ENCODE measurements at regions not wholly inside any gene's neighbourhood (a gene's known extent, or its start where the extent isn't known, plus 50 kb on each side); places are given as distances from the start of the nearest gene placed in this dataset.

DNA sequence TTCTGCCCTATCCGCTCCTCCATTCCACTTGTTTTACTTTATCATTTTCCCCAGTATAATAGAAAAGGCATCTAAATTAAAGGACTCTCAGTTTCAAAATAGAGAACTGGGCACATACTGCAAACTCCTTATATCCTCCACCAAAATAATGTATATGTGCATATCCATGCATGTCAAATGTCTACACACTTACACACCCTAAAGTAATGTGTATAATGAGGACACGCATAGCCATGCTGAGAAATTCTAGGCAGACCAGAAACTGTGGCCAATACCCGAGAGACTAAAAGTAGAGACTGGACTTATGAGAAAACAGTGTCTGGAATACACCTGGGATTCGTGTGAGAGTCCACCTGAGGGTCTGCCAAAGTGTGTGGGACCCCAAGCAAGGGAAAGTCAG is 183.5 kb downstream of the CWF19L2 start:
- Histone ChIP-seq H3K9me3 (ENCODE audit: control insufficient read depth in 1 of 2, insufficient read depth in 1 of 2, low read depth in 1 of 2, low read length in 2 of 2) (no peaks in the 10 kb centered on the region), H3K9me2 (ENCODE audit: insufficient read depth) (no peaks in the 10 kb centered on the region), H3K4me2 (ENCODE audit: low read length) (no peak overlapping the region), H3K27ac (ENCODE audit: low read depth, low read length) (no peak overlapping the region), H3K9ac (ENCODE audit: low read length) (no peak overlapping the region), H4K20me1 (ENCODE audit: insufficient read depth) (no peaks in the 10 kb centered on the region), H3K4me1 (ENCODE audit: control insufficient read depth in 1 of 2, insufficient read depth in 2 of 2, low read length in 2 of 2) (no peaks in the 10 kb centered on the region), H2AFZ (ENCODE audit: low read depth, low read length, poor library complexity, severe bottlenecking) (no peak overlapping the region), H3K36me3 (ENCODE audit: control insufficient read depth in 1 of 2, insufficient read depth in 2 of 2, low read length in 2 of 2) (no peaks in the 10 kb centered on the region), H3K4me3 (replicated peaks in 1 of 2; ENCODE audit: low read depth in 1 of 2, low read length in 2 of 2) (no peak overlapping the region), H3K27me3 (ENCODE audit: insufficient read depth, low read length) (no peaks in the 10 kb centered on the region), H3K79me2 (ENCODE audit: insufficient read depth, low read length) (no peaks in the 10 kb centered on the region)
- CTCF ChIA-PET = no interaction called here
- RAD21 ChIA-PET (ENCODE audit: low non-redundant PET in 1 of 2, low total read pairs in 2 of 2, uncharacterized antibody in 2 of 2, unreplicated experiment in 2 of 2) = no interaction called here
- POLR2A ChIA-PET = no interaction called here
- no TSS peak for BruUV-seq (replicated peaks)
- TF ChIP-seq JUND (IDR thresholded peaks at IDR 0.05) (no peak), EZH2phosphoT487 (IDR thresholded peaks at IDR 0.05; ENCODE audit: borderline replicate concordance) (no peak), SP1 (IDR thresholded peaks at IDR 0.05; ENCODE audit: low read depth) (no peak), SIN3A (IDR thresholded peaks at IDR 0.05; ENCODE audit: low read depth) (no peak)
- TF ChIP-seq, protein P1, sequence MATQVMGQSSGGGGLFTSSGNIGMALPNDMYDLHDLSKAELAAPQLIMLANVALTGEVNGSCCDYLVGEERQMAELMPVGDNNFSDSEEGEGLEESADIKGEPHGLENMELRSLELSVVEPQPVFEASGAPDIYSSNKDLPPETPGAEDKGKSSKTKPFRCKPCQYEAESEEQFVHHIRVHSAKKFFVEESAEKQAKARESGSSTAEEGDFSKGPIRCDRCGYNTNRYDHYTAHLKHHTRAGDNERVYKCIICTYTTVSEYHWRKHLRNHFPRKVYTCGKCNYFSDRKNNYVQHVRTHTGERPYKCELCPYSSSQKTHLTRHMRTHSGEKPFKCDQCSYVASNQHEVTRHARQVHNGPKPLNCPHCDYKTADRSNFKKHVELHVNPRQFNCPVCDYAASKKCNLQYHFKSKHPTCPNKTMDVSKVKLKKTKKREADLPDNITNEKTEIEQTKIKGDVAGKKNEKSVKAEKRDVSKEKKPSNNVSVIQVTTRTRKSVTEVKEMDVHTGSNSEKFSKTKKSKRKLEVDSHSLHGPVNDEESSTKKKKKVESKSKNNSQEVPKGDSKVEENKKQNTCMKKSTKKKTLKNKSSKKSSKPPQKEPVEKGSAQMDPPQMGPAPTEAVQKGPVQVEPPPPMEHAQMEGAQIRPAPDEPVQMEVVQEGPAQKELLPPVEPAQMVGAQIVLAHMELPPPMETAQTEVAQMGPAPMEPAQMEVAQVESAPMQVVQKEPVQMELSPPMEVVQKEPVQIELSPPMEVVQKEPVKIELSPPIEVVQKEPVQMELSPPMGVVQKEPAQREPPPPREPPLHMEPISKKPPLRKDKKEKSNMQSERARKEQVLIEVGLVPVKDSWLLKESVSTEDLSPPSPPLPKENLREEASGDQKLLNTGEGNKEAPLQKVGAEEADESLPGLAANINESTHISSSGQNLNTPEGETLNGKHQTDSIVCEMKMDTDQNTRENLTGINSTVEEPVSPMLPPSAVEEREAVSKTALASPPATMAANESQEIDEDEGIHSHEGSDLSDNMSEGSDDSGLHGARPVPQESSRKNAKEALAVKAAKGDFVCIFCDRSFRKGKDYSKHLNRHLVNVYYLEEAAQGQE (IDR thresholded peaks at IDR 0.05; ENCODE audit: low read depth) = no peak
- TF ChIP-seq, protein P2, sequence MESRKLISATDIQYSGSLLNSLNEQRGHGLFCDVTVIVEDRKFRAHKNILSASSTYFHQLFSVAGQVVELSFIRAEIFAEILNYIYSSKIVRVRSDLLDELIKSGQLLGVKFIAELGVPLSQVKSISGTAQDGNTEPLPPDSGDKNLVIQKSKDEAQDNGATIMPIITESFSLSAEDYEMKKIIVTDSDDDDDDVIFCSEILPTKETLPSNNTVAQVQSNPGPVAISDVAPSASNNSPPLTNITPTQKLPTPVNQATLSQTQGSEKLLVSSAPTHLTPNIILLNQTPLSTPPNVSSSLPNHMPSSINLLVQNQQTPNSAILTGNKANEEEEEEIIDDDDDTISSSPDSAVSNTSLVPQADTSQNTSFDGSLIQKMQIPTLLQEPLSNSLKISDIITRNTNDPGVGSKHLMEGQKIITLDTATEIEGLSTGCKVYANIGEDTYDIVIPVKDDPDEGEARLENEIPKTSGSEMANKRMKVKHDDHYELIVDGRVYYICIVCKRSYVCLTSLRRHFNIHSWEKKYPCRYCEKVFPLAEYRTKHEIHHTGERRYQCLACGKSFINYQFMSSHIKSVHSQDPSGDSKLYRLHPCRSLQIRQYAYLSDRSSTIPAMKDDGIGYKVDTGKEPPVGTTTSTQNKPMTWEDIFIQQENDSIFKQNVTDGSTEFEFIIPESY (IDR thresholded peaks at IDR 0.05; ENCODE audit: extremely low read depth, insufficient replicate concordance, low read length) = no peak
- intact Hi-C loops (cut with micrococcal nuclease) = no loop called here
- ATAC-seq = no peak
- no peak for DNase-seq (ENCODE audit: low read depth, low spot score)
